Caco-2 (cell line): ENCODE measurements at regions not wholly inside any gene's neighbourhood (a gene's known extent, or its start where the extent isn't known, plus 50 kb on each side); places are given as distances from the start of the nearest gene placed in this dataset.
A peak's percentile ranks its signal among the peaks of the same experiment; 100 is the strongest.

ENCODE experiments used
- BruUV-seq: library from RNA; stranded (reverse); fragments of 400-500 nt; replicated peaks from 2 replicates; lab custom pipeline; 2021; lab: Mats Ljungman, UMichigan
- CTCF ChIA-PET: fragments of 300-600 bp; sonication (Branson Sonifier 250); formaldehyde crosslinking; loops from one replicate; lab custom pipeline; 2022; ENCODE audit warnings: antibody characterized with exemption; lab: Charles Lee
- POLR2A ChIA-PET: fragments of 300-600 bp; sonication (Branson Sonifier 250); formaldehyde crosslinking; loops from one replicate; lab custom pipeline; 2022; ENCODE audit warnings: antibody characterized with exemption; lab: Charles Lee
- DNase-seq, 2 experiments: peaks; one replicate each; pipeline versions ENCODE4 v3.0.0 to v3.0.0-alpha.2; 2020 to 2022
- H3K27me3 ChIP-seq: replicated peaks from 2 replicates; pipeline ENCODE4 v1.6.0; 2011; ENCODE audit warnings: low read length; ENCODE audit not compliant: control insufficient read depth, insufficient read depth
- H3K36me3 ChIP-seq: 2 replicates; pipeline ENCODE4 v1.5.1; 2011; ENCODE audit warnings: low read length; ENCODE audit not compliant: control insufficient read depth, insufficient read depth
- H3K4me1 ChIP-seq: fragments of 250-450 bp; sonication (Bioruptor Pico); 2 replicates; pipeline ENCODE4 v1.5.1; 2020; ENCODE audit warnings: mild to moderate bottlenecking
- H3K4me3 ChIP-seq: 2 replicates; pipeline ENCODE4 v1.5.1; 2011; ENCODE audit warnings: low read depth, mild to moderate bottlenecking, control low read depth, low read length
- H3K9me3 ChIP-seq: fragments of 250-450 bp; sonication (Bioruptor Pico); 2 replicates; pipeline ENCODE4 v1.5.1; 2020; ENCODE audit warnings: mild to moderate bottlenecking, moderate library complexity
- H3K27ac Mint-ChIP-seq: one replicate; pipeline ENCODE4 v1.8.0; 2022; ENCODE audit warnings: mixed read lengths; ENCODE audit not compliant: unreplicated experiment
- H3K27me3 Mint-ChIP-seq: one replicate; pipeline ENCODE4 v1.8.0; 2022; ENCODE audit warnings: mixed read lengths; ENCODE audit not compliant: insufficient read depth, unreplicated experiment
- H3K36me3 Mint-ChIP-seq: one replicate; pipeline ENCODE4 v1.8.0; 2022; ENCODE audit warnings: mild to moderate bottlenecking, mixed read lengths; ENCODE audit not compliant: insufficient read depth, unreplicated experiment
- H3K4me1 Mint-ChIP-seq: one replicate; pipeline ENCODE4 v1.8.0; 2022; ENCODE audit warnings: low read depth, mixed read lengths; ENCODE audit not compliant: unreplicated experiment
- H3K4me3 Mint-ChIP-seq: one replicate; pipeline ENCODE4 v1.8.0; 2022; ENCODE audit warnings: mild to moderate bottlenecking, moderate library complexity, mixed read lengths; ENCODE audit not compliant: unreplicated experiment
- H3K9me3 Mint-ChIP-seq: one replicate; pipeline ENCODE4 v1.8.0; 2022; ENCODE audit warnings: mixed read lengths; ENCODE audit not compliant: unreplicated experiment
- CTCF ChIP-seq, 2 experiments: fragments of 200-600 bp in 1 of 2; IDR thresholded peaks; 1 replicate in 1 of 2; 2 replicates in 1 of 2; pipeline versions ENCODE4 v1.5.1 to v1.8.0; 2011 to 2022; ENCODE audit warnings: antibody characterized with exemption in 1 of 2, control low read depth in 1 of 2, inconsistent platforms in 1 of 2, low read depth in 1 of 2, low read length in 1 of 2, mild to moderate bottlenecking in 1 of 2, moderate library complexity in 1 of 2; ENCODE audit not compliant: insufficient read depth in 1 of 2, severe bottlenecking in 1 of 2, unreplicated experiment in 1 of 2
- intact Hi-C: fragments of 100-400 bp; cut with micrococcal nuclease; formaldehyde crosslinking; loops from one replicate; pipeline ENCODE4 v1.10.0; 2022; ENCODE audit not compliant: unreplicated experiment

GRCh38 chr11:101288392-101288791 lies 158.8 kb upstream of the PGR start:
- no peaks in the 10 kb centered on the region for H3K36me3 ChIP-seq
- no peak overlapping the region for H3K27ac Mint-ChIP-seq
- no TSS peak for BruUV-seq
- no peak overlapping the region for H3K4me3 Mint-ChIP-seq
- H3K27me3 ChIP-seq: no peaks in the 10 kb centered on the region
- H3K4me1 Mint-ChIP-seq: no peaks in the 10 kb centered on the region
- intact Hi-C loops: loop anchor here (1.0 to 5.0 kb wide), 2 partner anchors 161 to 308 kb away; partner anchors contain the start of gene PGR
- H3K9me3 ChIP-seq: 0 out of 2 replicates have a peak, but pooled peaks cover 7% of the 10 kb centered on the region
- H3K4me1 ChIP-seq: no peaks in the 10 kb centered on the region
- no peaks in the 10 kb centered on the region for H3K9me3 Mint-ChIP-seq
- TF ChIP-seq CTCF (IDR thresholded peaks at IDR 0.05; ENCODE audit: insufficient read depth in 1 of 2, low read depth in 1 of 2, low read length in 1 of 2, severe bottlenecking in 1 of 2, unreplicated experiment in 1 of 2): peak in 1 of 2 experiments; percentile 27
- H3K4me3 ChIP-seq: no peak overlapping the region
- H3K27me3 Mint-ChIP-seq: no peaks in the 10 kb centered on the region
- ChIA-PET POLR2A (no interaction called here), CTCF (interaction anchor here (0.7 kb wide), 2 partner anchors 28 to 174 kb away, joined by 3 to 4 read pairs; no protein-coding TSS in a partner anchor)
- H3K36me3 Mint-ChIP-seq: no peaks in the 10 kb centered on the region
- DNase-seq: peak in 1 of 2 experiments; percentile 29

- DNase-seq: no peak
- ChIA-PET POLR2A (no interaction called here), CTCF (no interaction called here)
- no peak for TF ChIP-seq CTCF (IDR thresholded peaks at IDR 0.05; ENCODE audit: insufficient read depth in 1 of 2, low read depth in 1 of 2, low read length in 1 of 2, severe bottlenecking in 1 of 2, unreplicated experiment in 1 of 2)
- Histone ChIP-seq H3K4me1 (no peaks in the 10 kb centered on the region), H3K9me3 (0 out of 2 replicates have a peak, but pooled peaks cover 3% of the 10 kb centered on the region), H3K27me3 (no peaks in the 10 kb centered on the region), H3K36me3 (no peaks in the 10 kb centered on the region), H3K4me3 (no peak overlapping the region)
- Mint-ChIP-seq H3K9me3 (no peaks in the 10 kb centered on the region), H3K36me3 (no peaks in the 10 kb centered on the region), H3K27ac (no peak overlapping the region), H3K4me3 (no peak overlapping the region), H3K27me3 (no peaks in the 10 kb centered on the region), H3K4me1 (no peaks in the 10 kb centered on the region)
- BruUV-seq: no TSS peak
- intact Hi-C loops: no loop called here
Measured at GRCh38 chr11:101279728-101280127, 150.1 kb upstream of the PGR start.

GRCh38 chr11:101278286-101278685 lies 148.7 kb upstream of the PGR start:
- Histone ChIP-seq H3K9me3 (0 out of 2 replicates have a peak, but pooled peaks cover 3% of the 10 kb centered on the region), H3K4me1 (no peaks in the 10 kb centered on the region), H3K4me3 (no peak overlapping the region), H3K36me3 (no peaks in the 10 kb centered on the region), H3K27me3 (no peaks in the 10 kb centered on the region)
- H3K27ac Mint-ChIP-seq: no peak overlapping the region
- no TSS peak for BruUV-seq
- POLR2A ChIA-PET: no interaction called here
- TF ChIP-seq CTCF (IDR thresholded peaks at IDR 0.05; ENCODE audit: insufficient read depth in 1 of 2, low read depth in 1 of 2, low read length in 1 of 2, severe bottlenecking in 1 of 2, unreplicated experiment in 1 of 2): no peak
- no peaks in the 10 kb centered on the region for H3K4me1 Mint-ChIP-seq
- H3K4me3 Mint-ChIP-seq: no peak overlapping the region
- DNase-seq: no peak
- H3K36me3 Mint-ChIP-seq: no peaks in the 10 kb centered on the region
- CTCF ChIA-PET: no interaction called here
- no peaks in the 10 kb centered on the region for H3K9me3 Mint-ChIP-seq
- no peaks in the 10 kb centered on the region for H3K27me3 Mint-ChIP-seq
- intact Hi-C loops: no loop called here
